GM18519 (cell line): ENCODE measurements at regions not wholly inside any gene's neighbourhood (a gene's known extent, or its start where the extent isn't known, plus 50 kb on each side); places are given as distances from the start of the nearest gene placed in this dataset.

ENCODE experiments used
- ATAC-seq: cut with Tn5 transposase; IDR thresholded peaks from one replicate; pipeline ENCODE4 v1.9.1; 2021; ENCODE audit warnings: mild to moderate bottlenecking, moderate library complexity; ENCODE audit not compliant: unreplicated experiment, low FRiP score

GRCh38 chr12:21713133-21713532, 55.5 kb upstream of the LDHB start:
- ATAC-seq, result no peak

DNA sequence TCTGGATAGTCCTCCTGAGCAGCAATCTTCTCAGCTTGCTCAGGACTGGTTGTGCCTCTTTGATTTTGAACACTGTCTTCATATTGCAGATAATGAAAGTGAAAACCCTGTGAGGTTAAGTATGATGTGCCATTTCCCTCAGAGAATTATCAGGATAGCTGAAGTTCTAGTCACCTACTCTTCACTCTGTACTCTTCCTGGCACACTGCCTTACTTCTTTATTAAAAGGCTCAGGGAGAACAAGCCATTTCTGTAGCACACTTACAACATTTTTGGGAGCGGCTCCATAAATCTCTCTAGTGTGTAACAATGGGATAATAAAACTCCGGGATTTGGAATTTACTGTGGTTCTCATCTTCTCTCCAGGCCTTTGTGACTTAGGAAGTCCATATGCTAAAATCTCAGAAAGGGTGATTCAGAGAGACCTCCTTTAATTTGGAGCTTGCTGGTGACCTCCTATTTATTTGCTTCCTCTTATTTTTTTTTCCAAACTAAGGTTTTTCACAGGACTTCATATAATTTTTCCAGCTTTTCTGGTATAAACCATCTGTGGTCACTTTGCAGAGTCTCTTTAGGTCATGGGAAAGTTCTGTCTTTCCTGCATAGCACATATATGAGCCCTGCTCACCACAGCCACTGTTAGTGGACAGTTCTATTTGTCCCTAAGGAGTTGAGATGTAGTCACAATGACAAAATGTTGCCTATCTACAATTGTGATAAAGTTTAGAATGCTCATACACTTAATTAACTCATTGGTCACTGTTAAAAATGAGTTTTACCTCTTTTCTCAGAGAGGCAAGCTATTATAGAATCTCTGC, 53.5 kb upstream of the LDHB start:
- ATAC-seq, result peak; percentile 63
